Posterior cingulate gyrus (tissue), 11 donors: ENCODE measurements at regions not wholly inside any gene's neighbourhood (a gene's known extent, or its start where the extent isn't known, plus 50 kb on each side); places are given as distances from the start of the nearest gene placed in this dataset.
"Not testable (repeated sequence)": the region's sequence is repeated elsewhere in the genome, so short reads cannot be mapped to it uniquely, and the experiment has no call there.

ENCODE experiments used
- DNase-seq, 10 donors: peaks; one replicate each; pipeline versions ENCODE4 v3.0.0 to v3.0.0-alpha.2; 2020 to 2021; ENCODE audit warnings: mixed read lengths in 3 of 10
- intact Hi-C: fragments of 100-400 bp; cut with DNase I; formaldehyde crosslinking; loops from one replicate; pipeline ENCODE4 v1.15.1; 2023

DNA sequence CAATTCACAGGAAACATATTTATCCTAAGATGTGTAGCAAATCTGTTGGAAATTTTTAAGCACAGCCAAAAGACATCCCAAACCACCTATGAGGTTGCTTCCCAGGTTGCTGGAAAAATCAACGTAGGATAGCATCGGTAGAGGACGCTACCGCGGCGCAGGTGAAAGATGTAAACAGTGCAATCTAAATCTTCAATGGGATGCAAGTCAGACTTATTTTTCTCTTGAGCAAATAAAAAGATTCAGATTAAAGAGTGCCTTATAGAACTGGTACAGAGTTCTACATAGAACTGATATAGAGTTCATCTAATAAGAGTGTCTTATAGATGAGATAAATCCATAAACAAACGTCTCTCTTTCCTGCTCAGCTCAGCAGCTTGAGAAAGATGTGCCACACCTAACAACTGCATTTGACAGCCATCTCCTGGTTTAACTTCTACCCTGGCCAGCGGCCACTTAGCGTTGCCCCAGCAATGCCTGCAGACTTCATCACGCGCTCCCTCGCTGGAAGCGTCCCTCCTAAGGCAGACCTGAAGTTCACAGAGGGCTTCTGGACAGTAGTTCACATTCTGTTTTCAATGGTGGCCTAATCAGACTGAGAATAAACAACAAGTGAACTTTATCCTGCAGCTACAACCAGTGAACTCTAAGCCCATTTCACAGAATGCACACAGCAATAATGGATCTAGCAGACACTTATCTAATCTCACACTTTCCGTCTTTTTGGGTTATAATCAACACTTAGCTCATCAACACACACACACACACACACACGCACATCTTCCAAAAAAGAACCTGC lies 164.5 kb downstream of the TOMM20 start:
- no peak for DNase-seq
- intact Hi-C loops = loop anchor here (10.0 kb wide), 1 partner anchor 99 kb away; no protein-coding TSS in a partner anchor

- DNase-seq = no peak
- intact Hi-C loops = loop anchor here (10.0 kb wide), 1 partner anchor 99 kb away; no protein-coding TSS in a partner anchor
Observed at GRCh38 chr1:234963180-234963903, 165.3 kb downstream of the TOMM20 start.

DNA sequence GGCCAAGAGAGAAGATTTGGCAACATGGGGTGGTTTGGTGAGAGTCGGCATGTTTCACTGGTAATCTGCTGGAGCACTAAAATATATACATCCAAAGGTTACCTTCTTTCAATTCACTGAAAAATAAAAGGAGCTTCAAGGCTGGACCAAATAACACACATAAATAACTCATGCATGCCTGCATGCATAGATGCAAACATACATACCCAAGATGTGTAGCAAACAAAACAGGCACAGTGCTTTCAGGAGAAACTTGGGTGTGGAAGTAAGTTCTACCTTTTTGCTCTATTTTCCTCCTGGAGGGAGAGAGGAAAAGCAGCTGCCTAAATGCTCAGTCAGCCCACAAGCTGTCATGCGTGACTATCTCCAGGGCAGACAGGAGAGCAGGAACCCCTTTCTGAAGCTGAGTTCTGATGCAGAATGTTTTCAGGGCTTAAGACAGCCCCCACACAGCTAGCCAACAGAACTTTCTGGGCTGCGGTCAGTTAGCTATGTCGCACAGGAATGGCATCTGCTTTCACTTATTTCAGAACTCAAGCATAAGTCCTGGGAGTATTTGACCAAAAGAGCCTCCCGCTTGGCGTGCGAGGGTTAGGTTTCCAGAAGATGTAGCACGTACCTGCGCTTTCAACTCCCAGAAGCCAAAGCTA lies 166.2 kb downstream of the TOMM20 start:
- intact Hi-C loops = loop anchor here (10.0 kb wide), 1 partner anchor 98 kb away; no protein-coding TSS in a partner anchor
- no peak for DNase-seq

GRCh38 chr1:234961456-234962339 lies 166.9 kb downstream of the TOMM20 start:
- DNase-seq = no peak
- intact Hi-C loops = loop anchor here (10.0 kb wide), 1 partner anchor 97 kb away; no protein-coding TSS in a partner anchor

DNA sequence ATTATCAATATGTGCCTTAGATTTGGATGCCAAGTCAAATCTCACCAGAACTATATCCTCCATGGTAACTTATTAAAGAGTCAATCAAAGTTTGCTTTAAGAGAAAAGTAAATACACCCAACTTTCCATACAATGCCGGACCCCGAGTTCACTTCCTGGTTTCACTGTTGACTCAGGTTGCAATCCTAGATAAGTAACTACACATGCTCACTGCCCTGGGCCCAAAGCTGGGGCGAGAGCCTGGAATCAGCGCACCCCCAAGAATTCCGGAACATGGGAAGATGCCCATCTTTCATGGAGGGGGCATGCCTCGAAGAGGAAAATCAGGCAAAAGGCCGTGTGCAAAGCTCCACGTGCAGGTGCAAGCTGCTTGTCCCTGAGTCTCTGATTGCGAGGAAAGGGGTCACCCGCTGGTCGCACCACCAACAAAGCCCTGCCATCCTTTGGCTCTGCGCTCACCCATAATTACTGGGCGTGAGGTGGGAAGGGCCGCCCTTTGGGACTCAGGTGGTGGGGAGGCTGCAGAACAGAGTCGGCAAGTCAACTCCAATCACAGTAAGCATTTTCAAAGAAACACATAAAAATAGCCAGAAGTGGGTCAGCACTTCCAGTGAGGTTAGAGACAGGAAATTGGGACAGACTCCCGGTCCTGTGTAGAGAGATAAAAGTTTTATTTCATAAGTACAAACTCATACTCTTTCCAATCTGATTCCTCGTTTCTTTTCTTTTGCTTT lies 167.7 kb downstream of the TOMM20 start:
- DNase-seq = no peak
- intact Hi-C loops = loop anchor here (10.0 kb wide), 1 partner anchor 96 kb away; no protein-coding TSS in a partner anchor

GRCh38 chr1:234958706-234959657 lies 169.7 kb downstream of the TOMM20 start:
- intact Hi-C loops = no loop called here
- no peak for DNase-seq

DNA sequence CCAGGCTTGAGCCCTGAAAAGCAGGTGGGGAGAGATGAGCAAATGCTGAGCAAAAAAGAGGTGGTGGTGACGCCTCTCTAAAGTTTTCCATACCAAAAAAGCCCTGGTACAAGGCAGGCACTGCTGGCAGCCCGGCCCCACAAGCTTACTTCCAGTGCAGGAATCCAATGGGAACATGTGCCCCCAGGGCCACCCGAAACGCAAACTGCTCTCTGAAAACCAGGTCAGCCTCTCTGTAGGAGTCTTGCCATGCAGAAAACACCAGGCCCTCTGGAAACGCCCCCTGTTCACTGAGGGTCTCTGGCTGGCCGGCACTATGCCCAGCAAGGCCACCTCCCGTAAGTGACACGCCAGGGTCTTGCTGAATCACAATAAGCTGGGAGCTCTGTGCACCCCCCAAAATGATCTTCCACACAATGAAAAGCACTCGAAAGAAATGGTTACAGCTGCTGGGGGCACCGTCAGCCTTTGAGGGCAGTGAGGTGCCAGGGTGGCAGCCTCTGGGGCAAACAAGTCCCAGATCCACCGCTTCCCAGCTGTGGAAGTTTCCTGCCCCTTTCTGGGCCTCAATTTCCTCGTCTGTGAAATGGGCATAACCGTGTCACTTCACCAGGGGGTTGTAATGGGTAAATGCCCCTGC lies 170.5 kb downstream of the TOMM20 start:
- intact Hi-C loops = no loop called here
- no peak for DNase-seq

DNA sequence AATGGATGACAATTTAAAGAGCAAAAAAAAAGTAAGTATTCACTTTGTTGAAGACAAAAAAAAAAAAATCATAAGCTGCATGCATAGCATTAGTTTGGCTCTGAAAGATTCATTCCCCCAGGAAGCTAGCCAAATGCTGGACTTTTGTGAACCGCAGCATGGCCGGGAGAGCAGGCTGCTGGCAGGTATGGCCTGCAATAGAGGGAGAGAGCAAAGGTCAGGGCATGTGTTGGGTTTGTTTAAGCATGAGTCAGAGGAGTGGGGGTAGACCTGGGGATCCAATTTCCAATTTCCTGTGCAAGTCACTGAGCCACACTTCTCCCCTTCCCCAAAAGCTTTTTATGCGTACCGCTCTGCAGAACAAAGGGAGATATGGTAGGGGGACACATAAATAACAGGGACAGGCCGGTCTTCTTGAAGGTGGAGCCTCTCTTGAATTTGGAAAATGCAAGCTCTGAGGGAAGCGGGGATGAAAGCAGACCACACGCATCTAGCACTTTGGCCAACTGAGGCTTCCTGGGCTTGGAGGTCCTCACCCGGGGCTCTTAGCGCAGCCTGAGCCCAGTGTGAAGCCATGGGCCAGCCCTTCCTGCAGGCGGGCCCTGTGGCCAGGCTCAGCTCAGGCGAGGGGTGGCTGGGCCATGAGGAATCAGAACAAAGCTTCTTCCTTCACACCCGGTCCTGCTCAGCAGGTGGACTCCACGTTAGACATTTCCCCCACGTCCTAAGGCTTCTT lies 171.1 kb downstream of the TOMM20 start:
- intact Hi-C loops = no loop called here

DNA sequence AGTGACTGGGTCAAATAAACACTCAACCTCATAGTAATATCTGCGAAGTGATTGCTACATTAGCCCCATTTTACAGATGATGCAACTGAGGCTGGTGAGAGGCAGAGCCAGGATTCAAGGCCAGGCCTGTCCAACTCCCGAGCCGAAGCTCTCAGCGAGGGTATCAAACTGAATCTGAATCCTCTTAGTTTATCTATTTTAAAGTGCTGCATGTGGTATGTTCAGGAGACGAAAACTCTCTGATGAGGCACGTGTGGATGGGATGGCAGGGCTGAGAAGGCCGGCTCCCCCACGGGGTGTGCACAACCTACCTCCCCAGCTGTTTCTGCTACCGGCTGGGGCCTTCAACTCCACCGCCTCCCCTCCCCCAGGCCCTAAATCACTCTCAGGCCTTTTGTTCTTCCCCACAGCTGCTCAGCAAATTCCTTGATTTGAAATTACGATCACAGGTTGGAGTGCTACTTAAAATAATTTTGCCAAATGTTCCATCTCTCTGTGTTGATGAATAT lies 171.8 kb downstream of the TOMM20 start:
- no peak for DNase-seq
- intact Hi-C loops = no loop called here

More for the DNA sequence above, 171.1 kb downstream of the TOMM20 start:
- no peak for DNase-seq

GRCh38 chr1:234955107-234955731 lies 173.4 kb downstream of the TOMM20 start:
- intact Hi-C loops = no loop called here
- DNase-seq = peak in 1 of 10 donors; percentile 89

DNA sequence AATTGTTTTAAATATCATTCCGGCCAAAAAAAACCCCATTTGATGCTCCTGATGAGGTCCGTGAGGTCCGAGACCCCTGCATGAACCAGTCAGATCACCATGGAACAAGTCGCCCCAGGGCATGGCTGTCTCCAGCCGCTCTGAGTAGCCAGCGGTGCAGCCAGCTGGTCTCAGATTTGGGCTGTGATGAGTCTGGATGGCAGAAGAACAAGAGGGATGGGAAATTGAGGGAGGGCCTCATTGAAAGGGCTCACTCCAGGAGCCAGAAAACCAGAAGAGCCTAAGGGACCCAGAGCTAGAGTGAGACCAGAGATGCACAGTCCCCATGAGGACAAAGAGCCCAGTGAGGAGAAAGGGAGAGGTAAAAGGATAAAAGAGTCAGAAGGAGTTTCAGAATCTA lies 174.0 kb downstream of the TOMM20 start:
- DNase-seq = no peak
- intact Hi-C loops = no loop called here

DNA sequence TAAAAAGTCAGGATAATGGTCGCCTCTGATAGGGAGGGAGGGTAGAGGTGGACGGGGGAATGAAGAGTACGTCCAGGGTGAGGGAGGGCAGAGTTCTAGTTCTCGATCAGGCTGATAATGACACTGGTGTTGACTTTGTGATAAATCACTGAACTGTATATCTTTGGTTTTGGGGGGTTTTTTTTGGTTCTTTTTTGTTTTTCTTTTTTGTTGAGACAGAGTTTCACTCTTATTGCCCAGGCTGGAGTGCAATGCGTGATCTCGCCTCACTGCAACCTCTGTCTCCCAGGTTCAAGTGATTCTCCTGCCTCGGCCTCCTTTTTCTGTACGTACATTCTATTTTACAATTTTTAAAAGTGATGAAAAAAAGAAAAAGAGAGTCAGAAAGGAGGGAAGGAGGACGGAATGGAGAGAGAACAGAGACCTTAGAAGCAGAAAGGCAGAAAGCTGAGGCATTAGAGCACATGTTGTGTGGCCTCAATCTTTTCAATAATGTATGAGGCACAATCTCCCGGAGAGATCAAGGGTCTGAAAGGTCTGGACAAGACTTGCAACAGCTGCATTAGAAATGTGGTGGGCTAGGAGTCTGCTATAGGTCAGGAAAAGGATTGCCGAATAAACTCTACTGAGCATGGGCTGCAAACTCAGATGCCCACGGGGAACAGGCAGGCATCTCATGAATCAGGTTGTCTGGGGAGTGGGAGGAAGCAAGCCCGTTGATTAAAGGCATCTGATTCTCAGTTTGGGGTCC lies 174.8 kb downstream of the TOMM20 start:
- intact Hi-C loops = no loop called here
- DNase-seq = no peak

GRCh38 chr1:234950598-234950997 lies 178.0 kb downstream of the TOMM20 start:
- DNase-seq = no peak
- intact Hi-C loops = no loop called here

DNA sequence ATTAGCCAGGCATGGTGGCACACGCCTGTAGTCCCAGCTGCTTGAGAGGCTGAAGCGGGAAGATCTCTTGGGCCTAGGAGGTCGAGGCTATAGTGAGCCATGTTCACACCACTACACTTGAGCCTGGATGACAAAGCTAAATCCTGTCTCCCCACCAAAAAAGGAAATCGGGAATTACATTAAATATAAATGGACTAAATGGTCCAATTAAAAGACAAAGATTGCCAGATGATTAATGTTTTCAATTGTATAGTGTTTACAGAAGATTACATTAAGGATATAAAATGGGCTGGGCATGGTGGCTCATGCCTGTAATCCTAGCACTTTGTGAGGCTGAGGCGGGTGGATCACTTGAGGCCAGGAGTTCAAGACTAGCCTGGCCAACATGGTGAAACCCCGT lies 179.1 kb downstream of the TOMM20 start:
- intact Hi-C loops, DNase-seq: not testable (repeated sequence)

DNA sequence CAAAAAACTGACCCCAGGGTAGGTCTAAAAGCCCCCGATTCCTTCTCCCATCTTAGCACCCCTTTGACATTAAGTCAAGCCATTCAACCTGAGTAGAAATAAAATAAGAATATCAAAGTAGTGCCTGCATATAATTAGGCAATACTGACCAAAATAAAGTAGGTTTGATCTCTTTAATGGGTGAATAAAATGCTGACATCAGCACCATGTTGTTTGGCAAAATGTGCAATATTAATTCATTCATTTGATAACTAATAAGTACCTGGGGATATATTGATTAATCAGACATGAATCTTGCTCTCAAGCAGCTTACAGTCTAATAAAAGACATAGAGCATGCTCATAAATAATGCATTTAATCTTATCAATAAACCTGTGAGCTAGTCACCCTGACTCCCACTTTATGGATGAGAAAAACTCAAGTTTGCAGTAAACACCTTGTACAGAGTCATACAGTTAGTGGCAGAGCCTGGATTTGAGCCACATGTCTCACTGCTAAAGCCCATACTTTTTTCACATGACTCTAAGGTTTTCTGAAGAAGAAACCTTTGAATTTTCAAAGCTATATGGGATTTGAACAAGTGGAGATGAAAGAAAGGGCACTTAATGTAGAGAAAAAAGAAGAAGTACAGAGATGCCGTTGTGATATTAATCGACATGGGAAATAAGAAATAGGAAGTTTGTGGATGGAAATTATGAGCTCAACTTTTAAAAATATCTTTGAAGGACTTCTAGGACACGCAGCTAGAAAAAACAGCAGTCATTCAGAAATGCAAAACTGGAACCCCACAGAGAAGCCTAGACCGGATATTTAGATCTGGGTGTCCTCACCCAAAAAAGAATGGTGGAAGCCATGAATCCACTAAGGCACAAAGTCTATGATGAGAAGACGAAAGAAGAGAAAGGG lies 183.9 kb downstream of the TOMM20 start:
- no peak for DNase-seq

More for the DNA sequence above, 183.9 kb downstream of the TOMM20 start:
- intact Hi-C loops = no loop called here
